ENCODE measurements at regions not wholly inside any gene's neighbourhood (a gene's known extent, or its start where the extent isn't known, plus 50 kb on each side); places are given as distances from the start of the nearest gene placed in this dataset.

DNA sequence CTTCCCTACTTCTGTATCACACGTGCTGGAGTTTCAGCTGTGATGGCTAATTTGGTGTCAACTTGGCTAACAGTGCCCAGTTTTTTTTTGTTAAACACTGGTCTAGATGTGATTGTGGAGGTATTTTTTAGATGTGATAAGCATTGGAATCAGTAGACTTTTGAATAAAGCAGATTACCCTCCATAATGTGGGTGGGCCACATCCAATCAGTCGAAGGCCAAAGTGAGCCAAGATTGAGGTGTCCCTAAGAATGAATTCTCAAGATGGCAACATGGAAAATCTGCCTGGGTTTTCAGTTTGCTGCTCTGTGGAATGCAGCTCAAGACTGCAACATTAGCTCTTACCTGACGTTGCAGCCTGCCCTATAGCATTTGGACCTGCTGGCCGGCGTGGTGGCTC, 68.8 kb upstream of the AGBL1 start:
- TF ChIP-seq CTCF (IDR thresholded peaks at IDR 0.05) (no peak), POLR2A (IDR thresholded peaks at IDR 0.05) (no peak), POLR2AphosphoS5 (IDR thresholded peaks at IDR 0.05) (no peak)
